WTC11 (cell line): ENCODE measurements at regions not wholly inside any gene's neighbourhood (a gene's known extent, or its start where the extent isn't known, plus 50 kb on each side); places are given as distances from the start of the nearest gene placed in this dataset.

ENCODE experiments used
- ATAC-seq: fragments of 200-7000 bp; cut with Tn5 transposase; 2 replicates; pipeline ENCODE4 v1.10.0; 2021; ENCODE audit warnings: mild to moderate bottlenecking, moderate library complexity
- CTCF ChIA-PET: fragments of 300-600 bp; sonication (Branson Sonifier 250); formaldehyde crosslinking; loops from one replicate; lab custom pipeline; 2021; ENCODE audit warnings: antibody characterized with exemption; lab: Charles Lee
- POLR2A ChIA-PET: fragments of 350-600 bp; sonication (Branson Sonifier 250); formaldehyde crosslinking; loops from one replicate; lab custom pipeline; 2021; ENCODE audit warnings: antibody characterized with exemption; lab: Charles Lee
- DNase-seq: peaks from one replicate; pipeline ENCODE4 v3.0.0; 2021; ENCODE audit warnings: low spot score
- H3K27ac Mint-ChIP-seq: 2 replicates; pipeline ENCODE4 v1.8.0; 2021; ENCODE audit warnings: mixed read lengths
- H3K27me3 Mint-ChIP-seq: 2 replicates; pipeline ENCODE4 v1.8.0; 2021; ENCODE audit warnings: low read depth, mild to moderate bottlenecking, moderate library complexity, mixed read lengths
- H3K36me3 Mint-ChIP-seq: 2 replicates; pipeline ENCODE4 v1.8.0; 2021; ENCODE audit warnings: mixed read lengths
- H3K4me1 Mint-ChIP-seq: 2 replicates; pipeline ENCODE4 v1.8.0; 2022; ENCODE audit warnings: mixed read lengths
- H3K4me3 Mint-ChIP-seq: 2 replicates; pipeline ENCODE4 v1.8.0; 2021; ENCODE audit warnings: mild to moderate bottlenecking, moderate library complexity, mixed read lengths
- H3K9me3 Mint-ChIP-seq: 2 replicates; pipeline ENCODE4 v1.8.0; 2021; ENCODE audit warnings: mixed read lengths
- ATF3 ChIP-seq: sonication (generic); formaldehyde crosslinking; conservative IDR thresholded peaks from 2 replicates; pipeline ENCODE4 v1.8.1; 2022; ENCODE audit warnings: mild to moderate bottlenecking, missing genetic modification reagents
- CBFB ChIP-seq: sonication (generic); formaldehyde crosslinking; IDR thresholded peaks from 2 replicates; pipeline ENCODE4 v1.8.1; 2022; ENCODE audit warnings: mild to moderate bottlenecking, low read depth, missing genetic modification reagents
- E2F5 ChIP-seq: sonication (generic); formaldehyde crosslinking; IDR thresholded peaks from 2 replicates; pipeline ENCODE4 v1.8.1; 2022; ENCODE audit warnings: mild to moderate bottlenecking, moderate library complexity, missing genetic modification reagents
- EMX1 ChIP-seq: fragments of 250-450 bp; sonication (Bioruptor Pico); IDR thresholded peaks from 2 replicates; pipeline ENCODE4 v1.8.0; 2021; ENCODE audit warnings: mild to moderate bottlenecking
- ETV6 ChIP-seq: sonication (generic); formaldehyde crosslinking; IDR thresholded peaks from 2 replicates; pipeline ENCODE4 v1.8.1; 2022; ENCODE audit warnings: mild to moderate bottlenecking, missing genetic modification reagents
- FOXK1 ChIP-seq: sonication (generic); formaldehyde crosslinking; IDR thresholded peaks from 2 replicates; pipeline ENCODE4 v1.8.0; 2022; ENCODE audit warnings: mild to moderate bottlenecking, moderate library complexity, missing genetic modification reagents
- GTF2I ChIP-seq: fragments of 250-450 bp; sonication (Bioruptor Pico); conservative IDR thresholded peaks from 2 replicates; pipeline ENCODE4 v1.4.0; 2021; ENCODE audit warnings: mild to moderate bottlenecking
- IRF1 ChIP-seq: sonication (generic); formaldehyde crosslinking; IDR thresholded peaks from 2 replicates; pipeline ENCODE4 v1.8.0; 2023; ENCODE audit warnings: missing genetic modification reagents
- NR1H2 ChIP-seq: sonication (generic); formaldehyde crosslinking; IDR thresholded peaks from 2 replicates; pipeline ENCODE4 v1.9.0; 2021; ENCODE audit warnings: mild to moderate bottlenecking, moderate library complexity, missing genetic modification reagents
- NR3C1 ChIP-seq: sonication (generic); formaldehyde crosslinking; conservative IDR thresholded peaks from 2 replicates; pipeline ENCODE4 v1.8.1; 2023; ENCODE audit warnings: low read depth, mild to moderate bottlenecking, missing genetic modification reagents
- OVOL2 ChIP-seq: fragments of 250-450 bp; sonication (Bioruptor Pico); IDR thresholded peaks from 2 replicates; pipeline ENCODE4 v1.9.0; 2021; ENCODE audit warnings: mild to moderate bottlenecking, borderline replicate concordance
- TP53 ChIP-seq: sonication (generic); formaldehyde crosslinking; IDR thresholded peaks from 2 replicates; pipeline ENCODE4 v1.8.1; 2023; ENCODE audit warnings: mild to moderate bottlenecking, missing genetic modification reagents
- ZNF423 ChIP-seq: fragments of 250-450 bp; sonication (Bioruptor Pico); IDR thresholded peaks from 2 replicates; pipeline ENCODE4 v2.1.2; 2022; ENCODE audit warnings: mild to moderate bottlenecking, moderate library complexity
- ZNF425 ChIP-seq: fragments of 250-450 bp; sonication (Bioruptor Pico); conservative IDR thresholded peaks from 2 replicates; pipeline ENCODE4 v1.9.0; 2021; ENCODE audit warnings: mild to moderate bottlenecking
- ZNF532 ChIP-seq: fragments of 250-450 bp; sonication (Bioruptor Pico); IDR thresholded peaks from 2 replicates; pipeline ENCODE4 v1.9.0; 2021; ENCODE audit warnings: mild to moderate bottlenecking, borderline replicate concordance
- TF ChIP-seq, protein P1 (sequence below): fragments of 250-450 bp; sonication (Bioruptor Pico); IDR thresholded peaks from 2 replicates; pipeline ENCODE4 v1.9.0; 2021; ENCODE audit warnings: moderate library complexity, mild to moderate bottlenecking, inconsistent platforms, borderline replicate concordance
- TF ChIP-seq, protein P2 (sequence below): fragments of 200-600 bp; IDR thresholded peaks from 2 replicates; pipeline ENCODE4 v1.8.0; 2022; ENCODE audit warnings: antibody characterized with exemption

GRCh38 chr1:65729259-65729658 is 63.4 kb upstream of the PDE4B start:
- DNase-seq (no peak), ATAC-seq (no peak)
- Mint-ChIP-seq H3K4me3 (no peak overlapping the region), H3K36me3 (no peaks in the 10 kb centered on the region), H3K27me3 (no peaks in the 10 kb centered on the region), H3K9me3 (peaks cover 6% of the 10 kb centered on the region), H3K27ac (no peak overlapping the region), H3K4me1 (no peaks in the 10 kb centered on the region)
- CTCF ChIA-PET: no interaction called here
- POLR2A ChIA-PET: no interaction called here
- TF ChIP-seq GTF2I (CRISPR knock-in tag) (no peak), E2F5 (CRISPR knock-in tag) (no peak), OVOL2 (CRISPR knock-in tag) (no peak), CBFB (CRISPR knock-in tag) (no peak), EMX1 (CRISPR knock-in tag) (no peak), FOXK1 (CRISPR knock-in tag) (no peak), ZNF425 (no peak), TP53 (CRISPR knock-in tag) (no peak), NR1H2 (CRISPR knock-in tag) (no peak), NR3C1 (CRISPR knock-in tag) (no peak), ZNF532 (CRISPR knock-in tag) (no peak), IRF1 (no peak), ATF3 (CRISPR knock-in tag) (no peak), ETV6 (CRISPR knock-in tag) (no peak), ZNF423 (CRISPR knock-in tag) (no peak)
- TF ChIP-seq, protein P1, sequence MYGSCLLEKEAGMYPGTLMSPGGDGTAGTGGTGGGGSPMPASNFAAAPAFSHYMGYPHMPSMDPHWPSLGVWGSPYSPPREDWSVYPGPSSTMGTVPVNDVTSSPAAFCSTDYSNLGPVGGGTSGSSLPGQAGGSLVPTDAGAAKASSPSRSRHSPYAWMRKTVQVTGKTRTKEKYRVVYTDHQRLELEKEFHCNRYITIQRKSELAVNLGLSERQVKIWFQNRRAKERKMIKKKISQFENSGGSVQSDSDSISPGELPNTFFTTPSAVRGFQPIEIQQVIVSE (CRISPR knock-in tag): no peak
- TF ChIP-seq, protein P2, sequence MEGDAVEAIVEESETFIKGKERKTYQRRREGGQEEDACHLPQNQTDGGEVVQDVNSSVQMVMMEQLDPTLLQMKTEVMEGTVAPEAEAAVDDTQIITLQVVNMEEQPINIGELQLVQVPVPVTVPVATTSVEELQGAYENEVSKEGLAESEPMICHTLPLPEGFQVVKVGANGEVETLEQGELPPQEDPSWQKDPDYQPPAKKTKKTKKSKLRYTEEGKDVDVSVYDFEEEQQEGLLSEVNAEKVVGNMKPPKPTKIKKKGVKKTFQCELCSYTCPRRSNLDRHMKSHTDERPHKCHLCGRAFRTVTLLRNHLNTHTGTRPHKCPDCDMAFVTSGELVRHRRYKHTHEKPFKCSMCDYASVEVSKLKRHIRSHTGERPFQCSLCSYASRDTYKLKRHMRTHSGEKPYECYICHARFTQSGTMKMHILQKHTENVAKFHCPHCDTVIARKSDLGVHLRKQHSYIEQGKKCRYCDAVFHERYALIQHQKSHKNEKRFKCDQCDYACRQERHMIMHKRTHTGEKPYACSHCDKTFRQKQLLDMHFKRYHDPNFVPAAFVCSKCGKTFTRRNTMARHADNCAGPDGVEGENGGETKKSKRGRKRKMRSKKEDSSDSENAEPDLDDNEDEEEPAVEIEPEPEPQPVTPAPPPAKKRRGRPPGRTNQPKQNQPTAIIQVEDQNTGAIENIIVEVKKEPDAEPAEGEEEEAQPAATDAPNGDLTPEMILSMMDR: no peak
